ENCODE measurements at regions not wholly inside any gene's neighbourhood (a gene's known extent, or its start where the extent isn't known, plus 50 kb on each side); places are given as distances from the start of the nearest gene placed in this dataset.

GRCh38 chr12:17810399-17810798, 279.6 kb downstream of the RERGL start:
- H3K4me3 ChIP-seq (ENCODE audit: low read depth, low read length), result no peak overlapping the region
- no peak for DNase-seq (ENCODE audit: low read depth)
- TF ChIP-seq CTCF (IDR thresholded peaks at IDR 0.05; ENCODE audit: control insufficient read depth, extremely low read depth, insufficient read depth), result no peak

- TF ChIP-seq CTCF (IDR thresholded peaks at IDR 0.05; ENCODE audit: control insufficient read depth, extremely low read depth, insufficient read depth), result no peak
- no peak overlapping the region for H3K4me3 ChIP-seq (ENCODE audit: low read depth, low read length)
- DNase-seq (ENCODE audit: low read depth), result no peak
Observed at GRCh38 chr12:17809206-17809605, 280.8 kb downstream of the RERGL start.

- TF ChIP-seq CTCF (IDR thresholded peaks at IDR 0.05; ENCODE audit: control insufficient read depth, extremely low read depth, insufficient read depth), result no peak
- DNase-seq (ENCODE audit: low read depth), result no peak
Observed at GRCh38 chr12:17802657-17803641, 287.0 kb downstream of the RERGL start.

GRCh38 chr12:17793854-17794253, 296.1 kb downstream of the RERGL start:
- no peak overlapping the region for H3K4me3 ChIP-seq (ENCODE audit: low read depth, low read length)
- no peak for DNase-seq (ENCODE audit: low read depth)
- no peak for TF ChIP-seq CTCF (IDR thresholded peaks at IDR 0.05; ENCODE audit: control insufficient read depth, extremely low read depth, insufficient read depth)

More at GRCh38 chr12:17802657-17803641, 287.0 kb downstream of the RERGL start:
- no peak overlapping the region for H3K4me3 ChIP-seq (ENCODE audit: low read depth, low read length)

GRCh38 chr12:17778242-17778641, 311.8 kb downstream of the RERGL start:
- H3K4me3 ChIP-seq (ENCODE audit: low read depth, low read length), result no peak overlapping the region
- no peak for DNase-seq (ENCODE audit: low read depth)
- no peak for TF ChIP-seq CTCF (IDR thresholded peaks at IDR 0.05; ENCODE audit: control insufficient read depth, extremely low read depth, insufficient read depth)

GRCh38 chr12:17763366-17763765, 326.6 kb downstream of the RERGL start:
- no peak for DNase-seq (ENCODE audit: low read depth)
- no peak for TF ChIP-seq CTCF (IDR thresholded peaks at IDR 0.05; ENCODE audit: control insufficient read depth, extremely low read depth, insufficient read depth)
- no peak overlapping the region for H3K4me3 ChIP-seq (ENCODE audit: low read depth, low read length)

Measured in LNCaP clone FGC (cell line).